Stimulated activated CD8-positive, alpha-beta memory T cell treated with anti-CD3 and anti-CD28 coated beads, Interleukin-12 subunit alpha, Interleukin-12 subunit beta, amount 100 ng/mL, for 1 hour (primary cell): ENCODE measurements at regions not wholly inside any gene's neighbourhood (a gene's known extent, or its start where the extent isn't known, plus 50 kb on each side); places are given as distances from the start of the nearest gene placed in this dataset.

Experiments
- DNase-seq: peaks from one replicate; pipeline ENCODE4 v3.0.0-alpha.2; 2020; ENCODE audit warnings: low read depth

DNA sequence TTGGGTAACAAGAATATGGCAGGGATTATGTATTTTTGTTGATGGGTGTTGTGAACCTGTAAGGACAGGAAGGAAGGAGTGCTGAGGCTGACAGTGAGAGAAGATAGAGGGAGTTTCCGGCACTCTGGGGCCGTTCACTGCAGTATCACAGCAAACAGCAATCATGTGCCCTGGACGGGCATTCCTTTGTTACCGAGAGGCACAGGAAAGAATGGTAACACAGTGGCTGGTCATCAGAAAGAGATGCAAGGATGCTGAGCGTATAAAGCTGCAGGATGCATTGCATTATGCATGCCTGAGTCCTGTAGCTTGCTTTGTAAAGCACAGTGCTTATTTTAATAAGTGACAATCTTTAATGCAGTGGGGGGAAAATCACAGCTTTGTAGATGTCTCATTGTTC is 286.8 kb downstream of the RPS24 start:
- DNase-seq = no peak

DNA sequence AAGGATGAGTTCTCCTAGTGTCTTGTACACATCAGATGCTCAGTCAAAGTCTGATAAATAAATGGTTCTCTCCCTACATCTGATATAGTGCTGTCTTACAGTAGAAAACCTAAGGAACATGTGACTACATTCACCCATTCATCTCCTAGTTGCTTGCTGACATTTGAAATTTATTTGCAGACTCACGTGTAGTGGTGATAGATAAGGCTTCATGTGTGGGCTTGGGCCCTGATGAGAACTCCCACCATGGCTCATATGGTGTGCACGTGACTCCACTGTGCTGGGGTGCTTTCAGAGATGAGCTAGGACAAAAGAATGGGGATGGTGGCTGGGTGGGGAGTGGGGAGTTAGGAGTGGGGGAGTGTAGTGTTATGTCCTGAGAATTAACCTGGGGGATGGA is 287.3 kb downstream of the RPS24 start:
- DNase-seq = no peak

GRCh38 chr10:78321500-78321899 is 287.8 kb downstream of the RPS24 start:
- DNase-seq = no peak

- no peak for DNase-seq
Measured at GRCh38 chr10:78326372-78326771, 292.7 kb downstream of the RPS24 start.

GRCh38 chr10:78327778-78328591 is 294.3 kb downstream of the RPS24 start:
- DNase-seq = no peak

DNA sequence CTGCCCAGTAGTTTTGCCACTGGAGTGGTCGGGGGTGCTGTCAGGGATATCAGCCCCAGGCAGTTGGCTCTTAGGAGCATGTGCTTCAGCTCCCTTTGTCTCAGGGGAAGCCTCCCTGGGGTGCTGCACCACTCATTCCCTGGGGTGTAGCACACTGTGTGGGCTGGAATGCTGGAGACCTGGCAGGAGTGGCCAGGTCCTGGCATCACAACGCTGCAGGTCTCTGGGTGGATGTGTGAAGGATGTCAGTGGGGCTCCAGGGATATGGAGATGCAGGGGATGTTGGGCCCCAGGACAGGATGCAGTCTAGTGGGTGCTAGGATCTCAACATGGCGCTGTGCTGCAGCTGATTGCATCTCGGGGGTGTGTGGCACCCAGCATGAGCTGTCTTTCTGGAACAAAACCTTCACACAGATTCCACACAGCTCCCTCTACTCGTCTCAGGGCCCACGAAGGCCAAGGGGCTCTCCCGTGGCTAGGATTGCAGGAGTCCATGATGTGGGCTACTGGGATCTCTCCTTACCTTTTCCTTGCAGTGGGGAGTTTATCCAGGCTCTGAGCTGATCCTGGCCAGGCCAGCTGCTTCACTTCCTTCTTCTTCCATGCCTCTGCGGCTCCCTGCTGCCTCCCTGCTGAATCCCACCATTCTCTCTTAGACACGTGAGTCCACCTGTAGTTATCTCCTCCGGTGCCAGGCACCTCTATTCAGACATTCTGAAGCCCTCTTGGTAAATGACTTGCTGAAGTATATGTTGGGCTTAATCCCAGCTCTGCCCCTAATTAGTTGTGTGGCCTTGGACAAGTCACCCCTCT is 295.1 kb downstream of the RPS24 start:
- no peak for DNase-seq

- no peak for DNase-seq
Measured at GRCh38 chr10:78330884-78331283, 297.2 kb downstream of the RPS24 start.

- no peak for DNase-seq
Measured at GRCh38 chr10:78331391-78331922, 297.8 kb downstream of the RPS24 start.

- DNase-seq = no peak
Measured at GRCh38 chr10:78332012-78332411, 298.3 kb downstream of the RPS24 start.

- no peak for DNase-seq
Measured at GRCh38 chr10:78332657-78333056, 299.0 kb downstream of the RPS24 start.

DNA sequence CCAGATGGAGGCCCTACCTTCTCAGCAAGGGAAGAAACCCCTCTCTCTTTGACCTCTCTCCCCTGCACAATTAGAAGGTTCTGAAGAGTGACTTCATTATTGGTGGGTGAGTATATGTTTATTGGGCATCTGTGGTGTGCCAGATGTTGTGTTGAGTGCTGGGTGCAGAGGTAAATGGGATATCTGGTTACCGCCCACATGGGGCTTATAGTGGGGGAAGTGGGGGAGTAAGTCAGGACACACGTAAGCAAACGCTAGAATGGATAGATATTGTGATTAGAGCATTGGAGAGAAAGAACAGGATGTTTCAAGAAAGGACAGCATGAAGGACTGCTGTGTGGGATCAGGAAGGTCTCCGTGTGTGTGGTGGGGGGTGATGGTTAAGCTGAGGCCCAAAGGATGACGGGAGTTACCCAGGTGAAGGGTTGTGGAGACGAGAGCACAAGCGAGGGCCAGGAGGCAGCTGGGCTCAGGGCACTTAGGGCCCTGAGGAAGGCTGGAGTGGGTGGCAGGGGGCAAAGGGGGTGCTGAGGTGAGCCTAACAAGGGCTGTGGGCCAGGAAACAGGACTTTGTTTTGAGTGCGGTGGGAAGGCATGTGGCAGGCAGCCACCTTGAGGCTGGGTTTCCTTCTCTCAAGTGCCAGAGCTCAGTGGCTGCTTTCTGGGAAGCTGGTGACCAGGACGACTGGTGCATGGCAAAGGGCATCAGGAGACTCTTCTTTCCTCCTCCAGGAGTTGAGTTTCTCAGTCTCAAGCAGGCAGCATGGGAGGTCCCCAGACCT is 299.9 kb downstream of the RPS24 start:
- DNase-seq = no peak

- no peak for DNase-seq
Measured at GRCh38 chr10:78335371-78335690, 301.7 kb downstream of the RPS24 start.

DNA sequence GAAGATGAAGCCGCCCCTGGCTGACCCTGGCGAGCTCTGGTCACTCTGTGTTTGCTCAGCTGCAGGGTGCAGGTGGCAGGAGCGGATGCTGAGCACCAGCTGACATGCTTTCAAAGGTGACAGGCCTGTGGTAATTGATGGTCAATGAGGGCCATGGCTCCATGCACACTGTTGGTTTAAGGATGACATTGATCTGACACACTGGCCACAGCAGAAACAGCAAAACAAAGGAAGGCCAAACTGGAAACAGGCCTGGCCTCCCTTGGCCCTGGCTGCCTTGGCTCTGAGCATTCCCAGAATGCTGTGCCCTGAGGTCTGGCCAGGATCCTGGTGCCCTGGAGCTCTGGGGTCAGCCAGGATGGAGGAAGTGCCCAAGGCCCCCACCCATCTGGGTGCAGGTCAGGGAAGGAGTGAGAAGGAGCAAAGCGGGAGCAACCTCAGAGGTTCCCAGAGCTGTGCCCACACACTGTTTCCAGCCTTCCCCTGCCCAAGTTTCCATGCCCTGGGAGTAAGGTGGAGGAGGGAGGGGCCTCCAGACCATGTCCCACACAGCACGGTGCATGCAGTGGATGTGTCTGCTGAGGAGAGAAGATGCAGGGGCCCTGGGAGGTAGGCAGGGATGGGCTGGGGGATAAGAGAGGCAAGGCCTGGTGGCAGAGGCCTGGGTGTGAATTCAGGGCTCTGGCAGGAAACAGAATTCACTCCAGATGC is 302.2 kb downstream of the RPS24 start:
- no peak for DNase-seq

- no peak for DNase-seq
Measured at GRCh38 chr10:78336402-78336791, 302.7 kb downstream of the RPS24 start.

DNA sequence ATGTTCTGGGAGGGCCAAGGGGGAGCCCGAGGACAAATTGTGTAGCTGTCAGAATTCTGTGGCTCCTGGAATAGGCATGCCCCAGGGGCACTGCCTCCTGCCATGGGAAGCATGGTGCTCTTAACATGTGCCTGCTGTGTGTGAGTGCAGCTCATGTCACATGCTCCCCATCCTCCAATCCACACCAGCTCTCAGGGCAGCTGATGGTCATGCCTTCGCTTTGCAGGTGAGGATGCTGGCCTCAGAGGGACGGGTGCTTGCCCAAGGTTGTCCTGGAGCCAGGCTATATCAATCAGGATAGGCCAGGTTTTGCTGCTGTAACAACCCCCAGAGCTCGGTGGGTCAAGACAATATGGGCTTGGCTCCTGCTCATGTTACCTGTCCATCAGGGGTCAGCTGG is 303.4 kb downstream of the RPS24 start:
- no peak for DNase-seq

DNA sequence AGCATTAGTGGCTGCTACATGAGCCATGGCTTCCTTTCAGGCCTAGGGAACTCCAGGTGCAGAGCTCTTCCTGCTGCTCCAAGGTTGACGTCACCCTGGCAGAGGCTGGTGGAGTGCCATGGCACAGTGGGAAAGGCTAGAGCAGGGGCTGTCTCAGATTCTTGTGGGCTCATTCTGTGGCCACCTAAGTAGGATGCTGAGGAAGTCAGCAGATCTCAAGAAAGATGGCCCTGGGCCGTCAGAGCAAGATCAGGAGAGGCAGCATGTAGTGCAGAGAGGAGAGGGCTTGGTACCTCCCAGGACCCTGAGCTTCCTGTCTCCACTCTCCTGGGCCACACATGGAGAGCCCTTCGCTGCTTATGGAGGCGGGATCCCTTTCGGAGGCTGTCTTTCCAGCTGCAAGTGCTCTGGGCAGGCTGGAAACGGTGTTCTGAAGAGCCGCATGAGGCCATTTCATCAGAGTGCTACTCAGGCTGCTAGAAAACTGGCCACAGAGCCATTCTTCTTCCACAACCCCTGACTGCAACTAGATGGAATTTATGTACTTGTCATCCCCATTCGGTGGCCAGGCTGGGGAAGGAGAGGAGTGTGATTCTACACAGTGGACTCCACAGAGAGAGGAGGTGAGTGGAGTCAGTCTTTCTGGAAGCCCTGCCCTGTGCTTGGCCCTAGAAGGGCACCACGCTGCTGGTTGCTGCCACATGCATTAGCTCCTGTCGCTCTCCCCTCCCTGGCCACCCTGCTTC is 304.2 kb downstream of the RPS24 start:
- no peak for DNase-seq

DNA sequence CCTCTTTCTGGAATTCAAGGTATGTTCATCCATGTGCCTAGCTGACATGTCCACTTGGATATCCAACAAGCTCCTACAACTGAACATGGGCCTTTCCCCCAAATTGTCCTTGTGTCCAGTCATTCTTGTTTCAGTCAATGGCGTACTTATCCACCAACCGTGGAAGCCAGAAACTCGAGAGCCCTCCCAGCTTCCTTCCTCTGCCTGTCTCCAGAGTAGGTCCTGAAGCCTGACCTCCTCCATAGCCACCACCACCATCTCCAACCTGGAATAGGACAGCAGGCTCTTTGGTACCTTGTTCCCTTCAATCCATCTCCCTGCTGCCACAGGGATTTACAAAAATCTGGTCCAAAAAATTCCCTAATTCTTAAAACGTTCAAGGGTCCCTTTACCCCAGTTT is 305.1 kb downstream of the RPS24 start:
- no peak for DNase-seq

- no peak for DNase-seq
Measured at GRCh38 chr10:78339251-78339650, 305.6 kb downstream of the RPS24 start.

GRCh38 chr10:78341953-78342614 is 308.4 kb downstream of the RPS24 start:
- DNase-seq = no peak

DNA sequence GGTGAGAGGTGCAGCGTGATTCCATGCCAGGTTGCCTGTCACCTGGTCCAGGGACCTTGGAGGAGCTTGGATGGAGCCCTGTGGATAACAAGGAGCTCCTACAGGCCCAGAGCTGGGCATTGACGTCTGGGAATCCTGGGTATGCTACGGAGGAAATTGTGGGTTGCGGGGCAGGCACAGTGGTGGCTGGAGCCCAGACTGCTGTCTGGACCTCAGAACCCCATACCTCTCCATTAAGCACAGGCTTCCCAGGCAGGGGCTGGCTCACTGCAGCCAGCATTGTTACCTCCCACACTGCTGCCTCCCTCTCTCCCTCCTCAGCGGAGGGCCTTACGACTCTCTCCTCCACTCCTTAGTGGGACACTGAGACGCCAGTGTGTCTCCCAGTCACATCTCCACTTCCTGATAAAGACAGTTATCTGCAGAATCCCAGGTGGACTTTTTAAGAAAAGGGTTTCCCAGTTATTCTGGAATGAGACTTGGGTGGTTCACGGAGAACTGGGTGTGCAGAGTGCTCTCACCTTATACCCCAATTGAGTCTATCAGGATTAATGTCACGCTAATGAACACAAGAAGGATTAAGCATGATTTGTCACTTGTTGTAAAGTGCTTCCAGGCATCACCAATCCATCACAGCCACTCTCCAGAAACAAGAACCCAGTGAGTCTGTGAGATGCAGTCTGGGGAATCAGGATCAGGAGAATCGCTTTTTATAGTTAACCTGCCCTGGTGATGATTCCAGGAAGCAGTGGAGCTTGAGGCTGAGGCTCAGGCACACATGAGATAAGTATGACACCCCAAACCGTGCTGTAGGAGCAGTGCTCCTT is 309.4 kb downstream of the RPS24 start:
- no peak for DNase-seq
